Fibroblast of lung (primary cell): ENCODE measurements at regions not wholly inside any gene's neighbourhood (a gene's known extent, or its start where the extent isn't known, plus 50 kb on each side); places are given as distances from the start of the nearest gene placed in this dataset.

Source experiments
- CTCF ChIP-seq, 2 donors: IDR thresholded peaks in 1 of 2; conservative IDR thresholded peaks in 1 of 2; 1 replicate in 1 of 2; 2 replicates in 1 of 2; pipeline ENCODE4 v1.5.1; 2011 to 2012; ENCODE audit warnings: low read length in 2 of 2, control low read depth in 1 of 2, inconsistent platforms in 1 of 2, low read depth in 1 of 2, mild to moderate bottlenecking in 1 of 2
- EZH2 ChIP-seq: IDR thresholded peaks from 2 replicates; pipeline ENCODE4 v1.5.1; 2012; ENCODE audit warnings: low read length, control low read depth, mild to moderate bottlenecking; ENCODE audit errors: missing control alignments

DNA sequence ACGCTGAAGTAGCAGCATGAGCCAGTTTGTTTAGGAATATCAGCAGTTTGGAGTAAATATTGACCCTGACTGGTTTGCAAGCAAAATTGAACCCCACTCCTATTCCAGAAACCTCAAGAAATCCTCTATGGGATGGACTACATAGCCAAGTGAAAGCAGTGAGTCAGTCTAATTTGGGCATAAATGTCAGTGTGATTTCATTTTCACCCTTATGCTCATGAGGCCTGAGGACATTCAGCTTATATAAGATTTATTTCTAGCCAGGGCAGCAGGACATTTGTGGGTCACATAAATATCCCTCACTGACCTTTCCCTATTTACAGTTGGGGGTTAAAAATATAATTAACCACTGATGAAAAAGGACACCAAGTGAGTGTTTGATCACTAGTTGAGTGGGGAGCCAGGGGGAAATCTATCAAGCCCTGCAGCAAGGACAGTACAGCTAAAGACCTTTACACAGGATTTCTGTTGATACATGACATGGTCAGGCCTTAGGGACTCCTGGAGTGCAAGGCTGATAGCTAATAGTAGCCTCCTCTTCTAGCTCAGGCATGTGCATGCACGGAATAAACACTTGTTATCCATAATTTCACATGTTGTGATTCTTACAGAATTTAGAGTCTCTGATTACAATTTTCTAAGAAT lies 996.9 kb upstream of the GRIA3 start:
- TF ChIP-seq CTCF (conservative IDR thresholded peaks at IDR 0.05 in 1 of 2, IDR thresholded peaks at IDR 0.05 in 1 of 2; ENCODE audit: low read depth in 1 of 2, low read length in 2 of 2) = no peak
- no peak for TF ChIP-seq EZH2
